ENCODE measurements at regions not wholly inside any gene's neighbourhood (a gene's known extent, or its start where the extent isn't known, plus 50 kb on each side); places are given as distances from the start of the nearest gene placed in this dataset.
A peak's percentile ranks its signal among the peaks of the same experiment; 100 is the strongest.

DNA sequence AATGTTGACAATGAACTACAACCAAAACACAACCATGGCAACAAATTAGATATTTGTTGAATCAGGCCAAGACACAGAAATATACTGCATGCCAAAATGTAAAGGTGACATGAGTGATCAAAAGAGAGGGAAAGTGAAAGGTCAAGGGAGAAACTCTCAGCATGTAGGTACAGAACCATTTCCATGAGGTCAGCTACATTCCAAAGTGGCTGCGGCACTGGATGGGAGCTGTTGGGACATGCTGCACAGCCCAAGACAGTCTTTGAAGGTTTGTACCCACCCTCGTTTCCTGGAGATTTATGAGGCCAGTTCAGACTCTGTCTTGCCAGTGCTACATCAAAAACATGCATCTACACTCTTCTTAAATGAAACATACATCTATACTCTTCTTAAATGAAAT lies 579.9 kb downstream of the BMP2 start:
- intact Hi-C loops (cut with DNase I): no loop called here
- ATAC-seq: no peak
- no peak for DNase-seq (ENCODE audit: missing footprints)

DNA sequence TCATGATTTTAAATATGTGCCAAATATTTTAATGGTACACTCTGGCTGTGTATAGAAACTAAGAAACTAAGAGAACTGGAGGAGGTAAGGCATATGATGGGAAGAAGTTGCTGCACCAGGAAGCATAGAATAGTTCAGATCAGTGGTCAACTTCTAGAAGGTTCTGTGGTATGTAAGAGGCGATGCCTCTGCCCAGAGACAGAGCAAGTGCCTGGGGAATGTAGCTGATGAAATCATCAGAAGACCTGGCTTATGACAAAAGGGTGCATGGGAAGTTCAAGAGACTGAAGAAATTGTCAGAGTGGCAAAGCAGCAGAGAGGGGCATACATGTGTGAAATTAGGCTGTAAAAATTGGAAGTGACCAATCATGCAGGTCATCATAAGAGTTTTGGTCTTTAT lies 580.8 kb downstream of the BMP2 start:
- no peak for ATAC-seq
- intact Hi-C loops (cut with DNase I): no loop called here
- no peak for DNase-seq (ENCODE audit: missing footprints)

DNA sequence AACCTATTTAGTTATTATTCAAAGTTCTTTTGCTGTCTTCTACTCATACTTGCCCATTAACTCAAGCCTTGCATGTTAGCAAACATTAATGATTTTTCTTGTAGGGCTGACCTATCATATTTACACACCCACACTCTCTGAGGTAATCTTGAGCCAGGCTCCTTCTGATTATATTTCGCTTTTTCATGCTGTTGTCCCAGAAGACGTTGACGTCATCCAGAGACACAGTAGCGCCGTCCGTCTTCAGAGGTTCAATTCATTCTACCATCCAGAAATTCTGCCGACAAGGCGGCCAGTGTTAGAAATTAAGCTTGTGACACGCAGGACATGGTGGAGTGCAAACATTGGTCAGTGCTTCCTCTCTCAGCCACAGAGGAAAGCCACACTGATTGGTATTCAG lies 584.7 kb downstream of the BMP2 start:
- no peak for DNase-seq (ENCODE audit: missing footprints)
- ATAC-seq: peak; percentile 28
- intact Hi-C loops (cut with DNase I): no loop called here

DNA sequence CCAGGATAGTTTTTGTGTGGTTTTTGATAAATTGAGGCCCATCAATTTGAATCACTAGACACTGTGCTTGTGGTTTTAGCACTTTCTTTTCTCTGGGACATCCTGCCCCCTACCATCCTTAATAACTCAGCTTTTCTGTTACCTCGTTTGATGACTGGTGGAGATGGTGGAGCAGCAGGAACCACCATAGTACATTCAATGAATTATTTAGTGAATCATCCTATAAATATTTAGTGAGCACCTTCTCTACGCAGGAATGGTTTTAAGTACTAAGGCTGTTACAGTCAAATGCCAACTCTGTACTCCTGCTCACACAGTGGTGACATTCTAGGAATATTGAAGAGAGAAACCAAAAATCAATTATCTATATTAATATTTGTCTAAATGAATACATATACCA lies 585.2 kb downstream of the HAO1 start:
- no peak for DNase-seq (ENCODE audit: missing footprints)
- intact Hi-C loops (cut with DNase I): no loop called here
- no peak for ATAC-seq

DNA sequence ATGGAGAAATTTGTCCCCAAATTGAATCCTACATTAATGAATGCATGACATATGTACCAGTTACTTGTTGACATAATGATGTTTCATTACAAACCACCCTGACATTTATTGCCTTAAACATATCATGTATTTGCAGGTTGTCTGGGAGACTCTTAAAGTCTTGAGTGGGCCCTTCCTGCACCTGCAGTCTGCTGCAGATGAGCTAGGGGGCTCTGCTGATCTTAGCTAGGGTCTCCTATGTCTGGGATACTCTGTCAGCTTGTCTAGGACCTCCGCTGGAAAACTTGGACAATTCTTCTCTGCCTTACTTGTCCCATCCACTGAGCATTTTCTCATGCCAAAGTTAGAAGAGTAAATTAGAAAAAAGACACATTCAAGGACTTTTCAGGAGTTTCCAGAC lies 581.6 kb downstream of the HAO1 start:
- ATAC-seq (no peak), DNase-seq (ENCODE audit: missing footprints) (no peak)
- intact Hi-C loops (cut with DNase I): no loop called here

DNA sequence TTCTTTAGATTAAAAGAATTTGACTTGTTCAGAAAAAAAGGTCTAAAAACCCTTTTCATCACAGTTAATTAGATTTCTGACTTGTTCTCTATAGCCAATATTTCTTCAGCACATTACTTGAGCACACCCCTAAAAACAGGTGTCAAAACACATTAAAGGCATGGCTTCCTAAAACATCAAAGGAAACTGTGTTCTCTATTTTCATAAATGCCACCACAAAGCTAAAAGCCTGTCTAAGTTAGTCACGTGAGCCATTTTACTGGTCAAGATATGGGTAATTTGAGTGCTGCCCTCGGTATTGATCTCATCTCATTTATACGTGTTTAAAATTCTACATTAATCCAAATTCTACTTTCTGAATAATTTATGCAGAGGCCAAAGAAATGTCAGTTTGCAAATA lies 580.5 kb downstream of the HAO1 start:
- DNase-seq (ENCODE audit: missing footprints): no peak
- intact Hi-C loops (cut with DNase I): no loop called here
- no peak for ATAC-seq

DNA sequence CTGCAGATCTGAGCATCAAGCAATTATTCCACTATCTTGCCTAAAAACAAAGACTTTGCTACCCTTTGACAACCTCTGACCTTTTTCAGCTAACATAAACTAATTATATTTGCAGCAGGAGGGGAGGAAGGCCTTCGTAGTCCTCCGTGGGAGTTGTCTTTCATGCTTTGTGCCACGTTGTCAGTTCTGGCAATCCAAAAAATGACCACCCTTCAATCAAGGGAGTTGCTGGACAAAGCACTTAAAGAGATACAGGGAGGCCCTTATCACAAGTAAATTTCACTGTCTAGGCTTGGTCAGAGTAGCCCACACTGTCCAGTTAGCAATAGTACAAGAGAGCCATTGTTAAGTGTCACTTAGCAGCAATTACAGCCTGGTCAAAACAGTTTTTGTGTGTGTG lies 578.9 kb downstream of the HAO1 start:
- intact Hi-C loops (cut with DNase I): no loop called here
- ATAC-seq (no peak), DNase-seq (ENCODE audit: missing footprints) (no peak)

DNA sequence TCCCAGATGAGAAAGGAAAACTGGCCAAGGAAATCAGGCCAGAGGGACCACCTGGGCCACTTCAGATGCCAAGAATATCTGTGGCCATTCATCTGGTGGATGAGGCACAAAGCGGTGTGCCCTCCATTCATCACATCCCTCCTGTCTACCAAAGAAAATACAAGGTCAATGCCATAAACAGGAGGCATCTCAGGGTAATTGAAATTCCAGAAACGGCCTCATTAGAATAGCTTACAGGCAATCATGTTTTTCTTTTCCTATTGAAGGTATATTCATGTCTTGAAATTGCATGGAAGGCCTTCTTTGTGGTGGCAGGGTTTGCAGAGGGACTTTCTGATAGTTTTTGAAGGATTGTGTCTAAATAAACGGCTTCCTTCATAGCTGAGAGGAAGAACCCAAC lies 578.3 kb downstream of the HAO1 start:
- DNase-seq (ENCODE audit: missing footprints) (no peak), ATAC-seq (no peak)
- intact Hi-C loops (cut with DNase I): no loop called here

DNA sequence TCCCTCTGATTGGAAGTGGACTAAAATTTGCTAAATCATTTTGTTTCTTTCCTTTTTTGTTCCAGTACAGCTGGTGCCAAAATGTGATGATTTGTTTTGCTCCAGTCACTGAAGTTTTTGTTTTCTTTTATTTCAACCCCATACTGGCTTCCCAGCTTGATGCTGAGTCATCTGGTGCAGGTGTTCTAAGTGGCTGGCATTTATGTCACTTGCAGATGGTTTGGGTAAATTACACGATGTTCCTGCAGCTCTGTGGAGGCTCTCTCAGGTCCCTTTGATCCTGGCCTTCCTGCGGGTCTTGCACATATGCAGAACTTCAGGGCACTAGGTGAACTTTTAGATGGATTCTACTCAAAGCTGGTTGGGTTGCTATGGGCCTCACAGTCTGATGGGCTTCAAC lies 577.7 kb downstream of the HAO1 start:
- no peak for ATAC-seq
- intact Hi-C loops (cut with DNase I): no loop called here
- DNase-seq (ENCODE audit: missing footprints): no peak

DNA sequence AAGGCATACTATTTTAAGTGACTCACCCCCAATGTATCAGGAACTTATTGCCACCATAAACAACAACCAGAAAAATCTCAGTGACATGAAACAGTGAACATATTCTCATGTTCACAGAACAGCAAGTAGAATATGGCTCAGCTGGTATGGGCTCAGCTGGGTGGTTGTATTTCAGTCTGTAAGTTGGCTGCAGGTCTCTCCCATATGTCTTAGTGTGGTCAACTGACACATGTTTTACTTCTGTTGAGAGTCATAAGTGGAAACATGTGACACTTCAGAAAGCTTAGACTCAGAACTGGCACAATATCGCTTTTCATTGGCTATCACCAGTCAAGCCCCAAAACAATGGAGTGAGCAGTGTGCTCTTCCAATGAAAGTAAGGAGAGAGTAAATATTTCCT lies 574.1 kb downstream of the HAO1 start:
- intact Hi-C loops (cut with DNase I): no loop called here
- DNase-seq (ENCODE audit: missing footprints) (no peak), ATAC-seq (no peak)

DNA sequence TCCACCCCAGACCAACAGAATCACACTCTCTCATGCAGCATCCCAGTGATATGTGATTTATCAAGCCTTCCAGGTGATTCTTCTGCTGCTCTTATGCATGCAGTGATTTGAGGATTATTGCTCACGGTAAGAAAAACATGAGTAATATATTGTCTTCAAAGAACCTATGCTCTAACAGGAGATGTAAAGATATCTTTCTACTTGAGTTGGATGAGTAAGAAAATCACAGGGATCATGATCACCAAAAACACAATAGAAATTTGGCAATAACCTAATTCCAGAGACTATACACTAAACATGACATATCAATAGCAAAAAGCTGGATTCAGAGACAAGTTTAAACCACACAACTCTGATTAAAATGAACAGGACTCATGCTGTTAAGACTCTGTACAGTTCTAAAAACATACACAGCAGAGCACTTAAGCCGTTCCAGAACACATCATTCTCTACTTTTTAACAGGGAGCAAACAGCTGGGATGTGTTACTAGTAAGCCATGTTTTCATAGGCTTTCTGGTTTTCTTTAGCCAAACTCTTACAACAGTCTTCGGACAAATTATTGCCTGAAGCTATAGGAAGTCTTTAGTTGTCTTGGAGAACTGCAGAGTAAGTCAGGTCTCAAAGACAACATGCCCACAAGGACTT lies 568.6 kb downstream of the HAO1 start:
- ATAC-seq (no peak), DNase-seq (ENCODE audit: missing footprints) (no peak)
- intact Hi-C loops (cut with DNase I): no loop called here

DNA sequence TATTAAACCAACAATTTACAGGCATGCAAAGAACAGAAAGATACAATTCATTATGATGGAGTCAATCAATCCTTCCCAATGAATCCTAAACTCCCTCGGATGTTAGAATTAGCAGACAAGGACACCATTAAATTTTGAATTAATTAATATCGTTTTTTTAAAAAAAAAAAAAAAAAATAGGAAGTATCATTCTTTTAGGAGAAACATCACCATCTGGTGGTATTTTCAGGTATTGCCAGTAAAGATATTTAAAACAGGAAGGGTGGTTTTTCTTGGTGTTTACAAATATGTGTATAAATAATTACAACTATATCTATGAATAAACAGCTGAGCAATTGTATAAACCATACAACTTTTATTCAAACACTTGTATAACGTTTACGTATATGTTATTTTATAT lies 564.4 kb downstream of the HAO1 start:
- intact Hi-C loops (cut with DNase I): no loop called here
- DNase-seq (ENCODE audit: missing footprints) (no peak), ATAC-seq (no peak)

DNA sequence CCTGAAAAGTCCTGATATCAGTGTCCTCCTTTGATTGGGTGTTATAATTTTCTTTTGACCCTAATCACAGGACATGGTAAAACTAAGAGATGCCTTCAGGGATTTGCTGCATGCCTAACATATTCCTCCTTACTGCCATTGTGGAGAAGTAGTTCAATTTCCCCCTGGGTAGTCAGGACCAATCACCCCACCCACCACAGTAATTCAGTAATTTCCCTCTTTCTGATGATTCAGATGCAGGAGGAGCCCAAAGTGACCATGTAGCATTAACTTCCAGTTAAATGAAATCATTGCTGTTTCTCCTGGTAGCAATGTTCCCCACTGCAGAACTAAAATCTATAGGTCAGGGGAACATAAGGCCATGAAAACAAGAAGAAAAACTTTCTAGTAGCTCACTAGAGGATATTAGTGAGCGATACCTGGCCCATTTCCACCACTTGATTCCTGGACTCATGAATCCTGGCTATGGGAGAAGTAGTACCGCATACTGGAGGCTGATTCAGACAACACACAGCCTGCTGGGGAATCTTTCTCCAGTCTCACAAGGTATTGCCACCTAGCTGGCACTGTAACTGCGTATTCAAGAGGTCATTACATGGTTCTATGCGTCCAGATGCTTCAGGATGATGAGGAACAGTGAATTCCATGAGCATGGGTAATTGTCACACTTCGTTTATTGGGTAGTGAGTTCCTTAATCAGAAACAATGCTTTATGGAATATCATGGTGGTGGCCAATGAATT lies 561.2 kb downstream of the HAO1 start:
- DNase-seq (ENCODE audit: missing footprints): no peak
- intact Hi-C loops (cut with DNase I): no loop called here
- no peak for ATAC-seq

DNA sequence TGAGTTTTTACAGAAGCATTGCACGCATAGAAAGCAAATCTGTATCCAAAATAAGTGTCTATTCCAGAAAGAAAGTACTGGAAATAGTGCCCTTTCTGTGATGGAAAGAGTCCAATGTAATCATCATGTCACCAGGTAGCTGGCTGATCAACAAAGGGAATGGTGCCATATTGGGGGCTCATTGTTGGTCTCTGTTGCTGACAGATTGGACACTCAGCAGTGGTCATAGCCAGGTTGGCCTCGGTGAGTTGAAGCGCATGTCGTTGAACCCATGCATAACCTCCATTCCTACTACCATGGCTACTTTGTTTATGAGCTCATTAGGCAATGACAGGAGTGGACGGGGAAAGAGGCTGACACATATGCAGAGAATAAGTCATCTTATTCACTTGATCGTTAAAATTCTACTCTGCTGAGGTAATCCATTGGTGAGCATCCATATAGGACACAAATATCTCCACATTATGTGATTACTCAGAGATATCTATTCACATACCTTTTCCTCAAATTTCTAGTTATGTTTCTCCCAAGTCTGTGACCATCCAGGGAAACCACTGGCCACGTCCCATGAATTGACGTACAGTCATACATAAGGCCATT lies 560.5 kb downstream of the HAO1 start:
- intact Hi-C loops (cut with DNase I): no loop called here
- ATAC-seq (no peak), DNase-seq (ENCODE audit: missing footprints) (no peak)

DNA sequence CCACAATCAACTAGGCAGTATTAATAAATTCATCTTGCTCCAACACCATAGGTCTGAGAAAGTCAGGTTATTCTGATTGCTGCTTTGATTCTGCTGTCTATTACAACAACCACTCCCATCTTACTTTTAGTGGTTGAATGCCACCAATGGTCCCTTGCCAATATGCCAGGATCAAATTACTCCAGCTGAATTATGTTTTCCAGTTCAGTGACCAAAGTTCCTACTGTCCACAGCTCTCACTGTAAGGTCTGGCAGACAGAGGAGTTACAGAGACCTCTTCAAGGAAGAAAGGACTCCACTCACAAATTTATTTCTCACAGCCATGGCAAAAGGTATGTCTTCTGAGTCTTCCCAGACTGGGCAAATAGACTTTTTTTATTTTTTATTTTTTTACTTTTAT lies 557.0 kb downstream of the HAO1 start:
- no peak for ATAC-seq
- DNase-seq (ENCODE audit: missing footprints): no peak
- intact Hi-C loops (cut with DNase I): no loop called here

DNA sequence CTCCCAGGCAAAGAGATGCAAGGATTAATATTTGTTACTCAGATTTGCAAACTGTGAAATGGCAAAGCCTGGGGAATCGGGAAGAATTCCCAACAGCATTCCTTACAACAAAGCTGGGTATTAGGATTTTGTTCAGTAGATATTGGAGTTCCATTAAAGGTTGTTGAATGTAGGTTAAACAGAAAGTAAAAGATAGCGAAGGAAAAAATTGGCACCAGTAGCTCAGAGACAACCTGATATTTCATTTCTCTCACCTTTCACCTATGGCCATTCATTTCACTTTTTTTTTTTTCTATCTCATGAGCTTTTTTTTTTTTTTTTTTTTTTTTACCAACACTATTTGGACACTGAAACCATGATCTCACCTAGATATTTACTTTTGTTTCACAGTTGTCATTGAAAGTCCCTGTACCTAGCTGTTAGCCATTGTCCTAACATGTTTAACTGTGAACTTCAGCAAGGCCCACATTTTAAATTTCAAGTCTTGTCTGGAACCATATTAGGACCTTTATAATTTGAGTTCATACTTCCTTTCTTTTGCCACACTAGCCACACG lies 552.5 kb downstream of the HAO1 start:
- DNase-seq (ENCODE audit: missing footprints) (no peak), ATAC-seq (no peak)
- intact Hi-C loops (cut with DNase I): no loop called here

DNA sequence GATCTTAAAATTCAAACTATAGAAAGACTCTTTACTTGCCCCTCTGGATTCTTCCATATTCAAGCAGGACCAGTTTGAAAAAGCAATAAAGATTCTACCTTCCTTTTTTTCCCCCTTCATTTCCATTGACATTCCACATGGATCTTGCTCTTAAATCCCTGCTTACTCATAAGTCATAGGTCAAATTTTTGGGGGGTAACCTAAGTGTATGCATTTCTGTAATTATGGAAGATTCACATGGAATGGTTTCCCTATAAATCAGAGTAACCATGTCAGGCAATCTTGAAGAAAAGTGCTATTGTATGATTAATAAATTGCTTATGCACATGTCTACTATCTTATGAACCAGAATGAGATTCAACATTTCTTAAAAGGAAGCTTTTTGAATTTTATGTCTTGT lies 551.0 kb downstream of the HAO1 start:
- intact Hi-C loops (cut with DNase I): no loop called here
- no peak for ATAC-seq

DNA sequence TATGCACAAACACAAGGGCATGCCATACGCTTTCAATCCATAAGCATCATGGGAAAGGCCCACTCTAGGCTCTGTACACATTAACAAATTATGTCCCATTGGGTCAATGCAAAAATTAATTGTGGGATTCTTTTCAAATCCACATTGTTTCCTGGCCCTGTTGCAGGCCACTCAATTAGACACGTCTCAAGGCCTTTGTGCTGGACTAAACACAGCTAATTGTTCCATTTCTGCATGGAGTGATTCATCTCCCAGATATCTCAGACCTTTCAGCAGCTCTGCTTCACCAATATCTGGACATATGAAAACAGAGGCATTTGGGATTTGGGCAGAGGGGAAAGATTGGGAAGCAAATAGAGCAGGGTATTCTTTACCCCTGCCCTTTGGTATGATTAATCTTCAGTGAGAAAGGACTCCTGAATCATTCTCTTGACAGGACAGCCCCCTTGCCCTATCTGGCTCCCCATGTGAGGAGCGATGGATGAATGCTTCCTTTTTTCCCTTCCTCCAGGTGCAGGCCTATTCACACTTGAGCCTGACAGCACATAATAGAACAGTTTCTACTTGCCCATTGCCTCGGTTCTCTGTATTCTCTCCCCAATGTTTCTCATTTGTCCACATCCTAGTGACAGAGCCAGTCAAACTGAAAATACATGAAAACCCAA lies 547.6 kb downstream of the HAO1 start:
- intact Hi-C loops (cut with DNase I): no loop called here
- DNase-seq (ENCODE audit: missing footprints): no peak
- no peak for ATAC-seq

More for the DNA sequence above, 551.0 kb downstream of the HAO1 start:
- no peak for DNase-seq (ENCODE audit: missing footprints)

DNA sequence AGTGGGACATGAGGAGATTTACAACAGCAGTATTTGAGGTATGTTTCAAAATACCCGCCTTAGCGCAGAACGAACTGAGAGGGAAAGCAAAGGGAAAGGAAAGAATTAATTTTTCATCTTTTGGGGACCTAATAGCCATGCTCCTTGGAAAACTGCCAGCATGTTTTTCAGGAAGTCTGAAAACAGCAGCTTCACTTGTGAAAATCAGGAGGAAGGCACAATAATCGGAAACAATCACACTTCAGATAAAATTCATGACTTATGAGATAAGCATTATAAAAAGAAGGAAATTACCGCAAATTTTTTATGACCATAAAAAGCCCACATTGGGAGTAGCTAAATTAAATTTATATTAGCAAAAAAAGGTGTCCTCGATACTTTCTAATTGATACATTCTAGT lies 541.1 kb downstream of the HAO1 start:
- DNase-seq (ENCODE audit: missing footprints): no peak
- ATAC-seq: no peak
- intact Hi-C loops (cut with DNase I): no loop called here

DNA sequence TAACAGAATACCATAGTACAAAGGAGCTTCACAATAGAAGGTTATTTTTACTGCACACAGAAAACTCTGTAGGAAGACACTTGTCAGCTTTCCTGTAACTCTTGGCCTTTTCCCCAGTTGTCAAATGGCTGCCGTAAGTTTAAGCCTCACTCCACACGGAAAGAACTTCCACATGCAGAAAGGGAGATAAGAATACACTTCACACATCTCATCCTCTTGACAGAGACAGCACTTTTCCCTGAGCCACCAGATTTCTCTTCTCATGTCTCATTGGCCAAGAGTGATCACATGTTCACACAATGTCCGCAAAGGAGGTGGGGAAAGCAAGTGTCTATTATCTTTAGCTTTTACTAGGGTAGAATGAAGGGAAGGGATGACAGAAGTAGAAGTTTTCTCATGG lies 540.7 kb downstream of the HAO1 start:
- DNase-seq (ENCODE audit: missing footprints): no peak
- no peak for ATAC-seq
- intact Hi-C loops (cut with DNase I): no loop called here
